A549 (cell line): ENCODE measurements at regions not wholly inside any gene's neighbourhood (a gene's known extent, or its start where the extent isn't known, plus 50 kb on each side); places are given as distances from the start of the nearest gene placed in this dataset.

Experiments
- ATAC-seq, 2 experiments: fragments of 200-7000 bp in 1 of 2; fragments of >200 bp in 1 of 2; cut with Nextera tagmentation in 1 of 2; cut with Tn5 transposase in 1 of 2; 3 replicates each; pipeline versions ENCODE4 v1.8.0 to v1.9.1; 2018 to 2020; ENCODE audit warnings: mild to moderate bottlenecking in 1 of 2, moderate library complexity in 1 of 2
- CTCF ChIA-PET: fragments of 300-600 bp; sonication (Branson Sonifier 250); formaldehyde crosslinking; extraction: SDS; loops from one replicate; lab custom pipeline; 2021; ENCODE audit warnings: antibody characterized with exemption, inconsistent platforms; lab: Yijun Ruan, JAX
- POLR2A ChIA-PET: fragments of 350-600 bp; formaldehyde crosslinking; extraction: SDS; loops from one replicate; lab custom pipeline; 2021; ENCODE audit warnings: antibody characterized with exemption, inconsistent platforms; lab: Yijun Ruan, JAX
- DNase-seq, 2 experiments: peaks; one replicate each; pipeline versions ENCODE4 v3.0.0 to v3.0.0-alpha.2; 2011 to 2016; ENCODE audit warnings: low read depth in 1 of 2, low spot score in 1 of 2
- FAIRE-seq: peaks from 2 replicates; lab custom pipeline; 2011; peaks lifted over from hg19 to GRCh38; lab: Jason Lieb, UNC
- H3K27ac ChIP-seq, 2 experiments: fragments of >200 bp; sonication (Bioruptor Twin); formaldehyde crosslinking; 3 replicates each; pipeline ENCODE4 v1.5.1; 2016 to 2017
- H3K4me1 ChIP-seq: fragments of >200 bp; sonication (Bioruptor Twin); formaldehyde crosslinking; 3 replicates; pipeline ENCODE4 v1.6.1; 2016
- H3K4me2 ChIP-seq: fragments of >200 bp; sonication (Bioruptor Twin); formaldehyde crosslinking; 3 replicates; pipeline ENCODE4 v1.6.1; 2016
- H3K4me3 ChIP-seq: fragments of >200 bp; sonication (Bioruptor Twin); formaldehyde crosslinking; 3 replicates; pipeline ENCODE4 v1.5.1; 2016
- H3K9me3 ChIP-seq: fragments of >200 bp; sonication (Bioruptor Twin); formaldehyde crosslinking; 3 replicates; pipeline ENCODE4 v1.6.1; 2016
- BHLHE40 ChIP-seq: IDR thresholded peaks from 2 replicates; pipeline ENCODE4 v1.6.1; 2012; ENCODE audit warnings: low read depth, low read length, inconsistent platforms
- CBX2 ChIP-seq: fragments of 200-600 bp; sonication (generic); IDR thresholded peaks from 2 replicates; pipeline ENCODE4 v1.6.1; 2016; ENCODE audit warnings: low read depth, mild to moderate bottlenecking, borderline replicate concordance
- CHD2 ChIP-seq: fragments of 150-350 bp; IDR thresholded peaks from 2 replicates; pipeline ENCODE4 v1.6.1; 2014; ENCODE audit warnings: low read length; ENCODE audit not compliant: partially characterized antibody
- CHD4 ChIP-seq: fragments of 200-600 bp; sonication (generic); IDR thresholded peaks from 2 replicates; pipeline ENCODE4 v1.6.1; 2016; ENCODE audit warnings: antibody characterized with exemption, mild to moderate bottlenecking, borderline replicate concordance
- EHF ChIP-seq: fragments of 250-450 bp; sonication (Bioruptor Pico); IDR thresholded peaks from 2 replicates; pipeline ENCODE4 v1.5.0; 2020; ENCODE audit warnings: mild to moderate bottlenecking
- EP300 ChIP-seq, 2 experiments: fragments of >200 bp; sonication (Bioruptor Twin); formaldehyde crosslinking; IDR thresholded peaks; 2 replicates in 1 of 2; 3 replicates in 1 of 2; pipeline ENCODE4 v1.6.1; 2016 to 2017
- ESRRA ChIP-seq: fragments of 150-350 bp; IDR thresholded peaks from 2 replicates; pipeline ENCODE4 v1.6.1; 2014; ENCODE audit warnings: mild to moderate bottlenecking, low read length, borderline replicate concordance
- FOSL2 ChIP-seq, 2 experiments: fragments of 450-650 bp in 1 of 2; fragments of >200 bp in 1 of 2; sonication (Bioruptor Twin) in 1 of 2; formaldehyde crosslinking; IDR thresholded peaks; 2 replicates each; pipeline versions ENCODE4 v1.5.0 to v1.6.1; 2016 to 2020; ENCODE audit warnings: mild to moderate bottlenecking in 1 of 2, moderate library complexity in 1 of 2
- GATA3 ChIP-seq: IDR thresholded peaks from 2 replicates; pipeline ENCODE4 v1.6.1; 2012; ENCODE audit warnings: borderline replicate concordance
- HEYL ChIP-seq: fragments of 250-450 bp; sonication (Bioruptor Pico); IDR thresholded peaks from 2 replicates; pipeline ENCODE4 v1.8.0; 2021; ENCODE audit warnings: mild to moderate bottlenecking, moderate library complexity
- HOXA7 ChIP-seq: fragments of 250-450 bp; sonication (Bioruptor Pico); IDR thresholded peaks from 2 replicates; pipeline ENCODE4 v1.5.0; 2020; ENCODE audit warnings: mild to moderate bottlenecking, moderate library complexity
- JUN ChIP-seq, 2 experiments: fragments of >200 bp; sonication (Bioruptor Twin); formaldehyde crosslinking; IDR thresholded peaks; 2 replicates in 1 of 2; 3 replicates in 1 of 2; pipeline ENCODE4 v1.6.1; 2016 to 2017
- JUNB ChIP-seq: fragments of >200 bp; sonication (Bioruptor Twin); formaldehyde crosslinking; IDR thresholded peaks from 2 replicates; pipeline ENCODE4 v1.6.1; 2016
- MYC ChIP-seq: IDR thresholded peaks from 2 replicates; pipeline ENCODE4 v1.6.1; 2012; ENCODE audit warnings: mild to moderate bottlenecking, inconsistent platforms, low read length, improper control_type of control experiment, borderline replicate concordance
- RCOR1 ChIP-seq: fragments of 150-350 bp; IDR thresholded peaks from 2 replicates; pipeline ENCODE4 v1.6.1; 2014; ENCODE audit warnings: antibody characterized with exemption, low read length, low read depth
- RNF2 ChIP-seq: fragments of 200-600 bp; sonication (generic); IDR thresholded peaks from 2 replicates; pipeline ENCODE4 v1.6.1; 2016; ENCODE audit warnings: low read depth, mild to moderate bottlenecking, antibody characterized with exemption, moderate library complexity, borderline replicate concordance
- SREBF2 ChIP-seq: fragments of 450-650 bp; IDR thresholded peaks from 2 replicates; pipeline ENCODE4 v1.6.1; 2014; ENCODE audit warnings: mild to moderate bottlenecking, moderate library complexity
- ZC3H11A ChIP-seq: fragments of 450-650 bp; IDR thresholded peaks from 2 replicates; pipeline ENCODE4 v1.6.1; 2014; ENCODE audit warnings: antibody characterized with exemption, mild to moderate bottlenecking
- ZNF302 ChIP-seq: fragments of 250-450 bp; sonication (Bioruptor Pico); IDR thresholded peaks from 2 replicates; pipeline ENCODE4 v1.9.0; 2021; ENCODE audit warnings: inconsistent platforms, mild to moderate bottlenecking, moderate library complexity
- WGBS: methylation state at CpG from one replicate; pipeline ENCODE4 v1.1.6; 2017; ENCODE audit errors: missing lambda C conversion rate; 5-methylcytosine and 5-hydroxymethylcytosine counted together
- TF ChIP-seq, protein P1 (sequence below): IDR thresholded peaks from 2 replicates; pipeline ENCODE4 v1.6.1; 2012
- TF ChIP-seq, protein P2 (sequence below): fragments of >200 bp; sonication (Bioruptor Twin); formaldehyde crosslinking; IDR thresholded peaks from 2 replicates; pipeline ENCODE4 v1.6.1; 2016
- TF ChIP-seq, protein P3 (sequence below): fragments of >200 bp; sonication (Bioruptor Twin); formaldehyde crosslinking; IDR thresholded peaks from 3 replicates; pipeline ENCODE4 v1.6.1; 2016
- TF ChIP-seq, protein P4 (sequence below): IDR thresholded peaks from 2 replicates; pipeline ENCODE4 v1.6.1; 2012; ENCODE audit warnings: low read depth, borderline replicate concordance

DNA sequence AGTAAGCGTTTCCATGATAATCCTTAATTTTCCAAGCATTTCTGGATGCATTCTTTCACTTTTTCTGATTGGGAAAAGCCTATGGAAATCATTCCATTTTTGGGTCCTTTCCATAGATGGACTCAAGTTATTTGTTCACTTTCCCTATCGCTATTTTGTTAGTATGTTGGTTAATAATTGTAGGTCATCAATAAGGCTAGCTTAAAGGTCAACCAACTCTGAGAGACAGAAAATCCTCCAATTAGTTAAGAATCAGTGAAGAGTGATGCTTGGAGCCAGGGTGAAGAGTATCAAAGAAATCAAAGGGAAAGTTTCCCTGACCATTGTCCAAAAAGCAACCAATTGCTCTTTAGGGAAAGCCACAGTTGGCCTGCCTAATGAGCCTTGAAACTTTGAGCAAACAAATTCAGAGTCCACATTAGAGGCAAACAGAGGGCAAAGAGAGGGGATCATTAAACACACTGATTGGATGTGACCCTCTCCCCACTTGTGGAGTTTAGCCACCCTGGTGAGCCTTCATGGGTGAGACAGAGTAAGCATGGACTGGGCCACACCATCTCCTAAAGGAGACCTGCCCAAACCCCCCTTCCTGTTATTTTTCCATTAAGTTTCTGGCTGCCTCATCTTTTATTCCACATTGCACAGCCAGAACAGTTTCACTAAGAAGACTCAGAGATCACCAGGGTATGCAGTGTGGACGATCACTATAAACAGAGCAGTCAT lies 133.4 kb upstream of the DYNLRB2 start:
- H3K27ac ChIP-seq: no peak overlapping the region
- H3K4me3 ChIP-seq: no peak overlapping the region
- H3K4me2 ChIP-seq: no peak overlapping the region
- POLR2A ChIA-PET: no interaction called here
- 5% methylated on average over 3 of the region's 3 CpGs for WGBS
- H3K9me3 ChIP-seq: no peaks in the 10 kb centered on the region
- CTCF ChIA-PET: no interaction called here
- no peak for TF ChIP-seq ESRRA
- no peak for TF ChIP-seq EHF (CRISPR knock-in tag)
- TF ChIP-seq, protein P1, sequence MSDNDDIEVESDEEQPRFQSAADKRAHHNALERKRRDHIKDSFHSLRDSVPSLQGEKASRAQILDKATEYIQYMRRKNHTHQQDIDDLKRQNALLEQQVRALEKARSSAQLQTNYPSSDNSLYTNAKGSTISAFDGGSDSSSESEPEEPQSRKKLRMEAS: no peak
- no peak for TF ChIP-seq EP300 (IDR thresholded peaks at IDR 0.05)
- no peak for TF ChIP-seq CHD2
- no peak for TF ChIP-seq JUNB
- TF ChIP-seq JUN (IDR thresholded peaks at IDR 0.05): no peak
- TF ChIP-seq CBX2: no peak
- TF ChIP-seq, protein P2, sequence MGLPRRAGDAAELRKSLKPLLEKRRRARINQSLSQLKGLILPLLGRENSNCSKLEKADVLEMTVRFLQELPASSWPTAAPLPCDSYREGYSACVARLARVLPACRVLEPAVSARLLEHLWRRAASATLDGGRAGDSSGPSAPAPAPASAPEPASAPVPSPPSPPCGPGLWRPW: no peak
- no peak for TF ChIP-seq RCOR1
- TF ChIP-seq RNF2: no peak
- TF ChIP-seq SREBF2: no peak
- TF ChIP-seq, protein P3, sequence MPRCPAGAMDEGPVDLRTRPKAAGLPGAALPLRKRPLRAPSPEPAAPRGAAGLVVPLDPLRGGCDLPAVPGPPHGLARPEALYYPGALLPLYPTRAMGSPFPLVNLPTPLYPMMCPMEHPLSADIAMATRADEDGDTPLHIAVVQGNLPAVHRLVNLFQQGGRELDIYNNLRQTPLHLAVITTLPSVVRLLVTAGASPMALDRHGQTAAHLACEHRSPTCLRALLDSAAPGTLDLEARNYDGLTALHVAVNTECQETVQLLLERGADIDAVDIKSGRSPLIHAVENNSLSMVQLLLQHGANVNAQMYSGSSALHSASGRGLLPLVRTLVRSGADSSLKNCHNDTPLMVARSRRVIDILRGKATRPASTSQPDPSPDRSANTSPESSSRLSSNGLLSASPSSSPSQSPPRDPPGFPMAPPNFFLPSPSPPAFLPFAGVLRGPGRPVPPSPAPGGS: no peak
- no peak for TF ChIP-seq BHLHE40
- no peak for TF ChIP-seq HEYL (CRISPR knock-in tag)
- TF ChIP-seq FOSL2 (IDR thresholded peaks at IDR 0.05): no peak
- TF ChIP-seq FOSL2 (CRISPR knock-in tag; IDR thresholded peaks at IDR 0.05): no peak
- TF ChIP-seq, protein P4, sequence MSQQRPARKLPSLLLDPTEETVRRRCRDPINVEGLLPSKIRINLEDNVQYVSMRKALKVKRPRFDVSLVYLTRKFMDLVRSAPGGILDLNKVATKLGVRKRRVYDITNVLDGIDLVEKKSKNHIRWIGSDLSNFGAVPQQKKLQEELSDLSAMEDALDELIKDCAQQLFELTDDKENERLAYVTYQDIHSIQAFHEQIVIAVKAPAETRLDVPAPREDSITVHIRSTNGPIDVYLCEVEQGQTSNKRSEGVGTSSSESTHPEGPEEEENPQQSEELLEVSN: no peak
- TF ChIP-seq, all 56 proteins: peak for 0
- DNase-seq (no peak), ATAC-seq (no peak), FAIRE-seq (no peak)
- H3K4me1 ChIP-seq: no peaks in the 10 kb centered on the region

DNA sequence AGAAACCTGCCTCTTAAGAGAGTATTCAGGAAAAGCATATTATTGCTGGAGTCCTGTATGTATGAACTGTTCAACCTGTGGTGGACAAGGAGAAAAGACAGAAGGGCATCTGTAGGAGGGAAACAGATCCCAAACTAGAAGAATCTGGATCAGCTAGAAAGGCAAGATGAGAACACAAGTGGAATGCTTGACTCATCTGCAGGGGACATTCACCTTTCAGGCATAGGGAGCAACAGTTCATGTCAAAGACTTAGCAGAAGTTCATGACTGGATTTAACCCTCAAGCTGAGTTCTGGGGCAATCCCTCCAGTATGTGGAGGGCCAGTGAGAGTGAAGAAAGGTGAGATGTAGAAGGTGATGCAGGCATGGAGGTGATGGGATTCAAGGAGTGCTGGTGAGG lies 135.9 kb upstream of the DYNLRB2 start:
- ATAC-seq: no peak
- POLR2A ChIA-PET: no interaction called here
- Histone ChIP-seq H3K27ac (no peak overlapping the region), H3K9me3 (no peaks in the 10 kb centered on the region), H3K4me2 (no peak overlapping the region), H3K4me3 (no peak overlapping the region), H3K4me1 (no peaks in the 10 kb centered on the region)
- FAIRE-seq: no peak
- no peak for DNase-seq
- CTCF ChIA-PET: no interaction called here
- TF ChIP-seq CHD4 (no peak), ZC3H11A (no peak), CBX2 (no peak), ESRRA (no peak), EHF (CRISPR knock-in tag) (no peak), HOXA7 (CRISPR knock-in tag) (no peak), ZNF302 (CRISPR knock-in tag) (no peak), GATA3 (no peak), MYC (no peak)
- TF ChIP-seq, protein P4: no peak
- TF ChIP-seq, protein P3: no peak
